ENCODE measurements at regions not wholly inside any gene's neighbourhood (a gene's known extent, or its start where the extent isn't known, plus 50 kb on each side); places are given as distances from the start of the nearest gene placed in this dataset.

GRCh38 chr2:48165070-48165753, 149.3 kb upstream of the FOXN2 start:
- TF ChIP-seq CREB5 (CRISPR knock-in tag; IDR thresholded peaks at IDR 0.05; ENCODE audit: low read depth) (no peak), ZFP30 (CRISPR knock-in tag; IDR thresholded peaks at IDR 0.05) (no peak)
- ATAC-seq: no peak

GRCh38 chr2:48169141-48169592, 145.3 kb upstream of the FOXN2 start:
- no peak for ATAC-seq
- TF ChIP-seq TOX (CRISPR knock-in tag; IDR thresholded peaks at IDR 0.05; ENCODE audit: borderline replicate concordance) (no peak), POU6F1 (CRISPR knock-in tag; IDR thresholded peaks at IDR 0.05; ENCODE audit: borderline replicate concordance, low read depth) (no peak), ZNF8 (CRISPR knock-in tag; IDR thresholded peaks at IDR 0.05) (no peak), ZFP30 (CRISPR knock-in tag; IDR thresholded peaks at IDR 0.05) (no peak), ISL1 (CRISPR knock-in tag; IDR thresholded peaks at IDR 0.05) (no peak), ZFP3 (CRISPR knock-in tag; IDR thresholded peaks at IDR 0.05) (no peak), BACH2 (CRISPR knock-in tag; IDR thresholded peaks at IDR 0.05; ENCODE audit: borderline replicate concordance) (no peak), ZNF565 (CRISPR knock-in tag; conservative IDR thresholded peaks at IDR 0.05; ENCODE audit: low read depth) (no peak), CSDC2 (CRISPR knock-in tag; IDR thresholded peaks at IDR 0.05) (no peak), ZNF70 (CRISPR knock-in tag; IDR thresholded peaks at IDR 0.05) (no peak), TSHZ2 (CRISPR knock-in tag; IDR thresholded peaks at IDR 0.05) (no peak), SNAI2 (CRISPR knock-in tag; IDR thresholded peaks at IDR 0.05) (no peak), CREB5 (CRISPR knock-in tag; IDR thresholded peaks at IDR 0.05; ENCODE audit: low read depth) (no peak), GLIS3 (CRISPR knock-in tag; IDR thresholded peaks at IDR 0.05) (no peak)

GRCh38 chr2:48170281-48170680, 144.2 kb upstream of the FOXN2 start:
- ATAC-seq: no peak
- TF ChIP-seq TSHZ2 (CRISPR knock-in tag; IDR thresholded peaks at IDR 0.05) (no peak), BACH2 (CRISPR knock-in tag; IDR thresholded peaks at IDR 0.05; ENCODE audit: borderline replicate concordance) (no peak), ZC3H10 (CRISPR knock-in tag; IDR thresholded peaks at IDR 0.05) (no peak), ZNF70 (CRISPR knock-in tag; IDR thresholded peaks at IDR 0.05) (no peak), ARNTL (CRISPR knock-in tag; IDR thresholded peaks at IDR 0.05; ENCODE audit: borderline replicate concordance, low read depth) (no peak), PATZ1 (CRISPR knock-in tag; IDR thresholded peaks at IDR 0.05; ENCODE audit: borderline replicate concordance) (no peak), ISL1 (CRISPR knock-in tag; IDR thresholded peaks at IDR 0.05) (no peak), POU6F1 (CRISPR knock-in tag; IDR thresholded peaks at IDR 0.05; ENCODE audit: borderline replicate concordance, low read depth) (no peak), TOX (CRISPR knock-in tag; IDR thresholded peaks at IDR 0.05; ENCODE audit: borderline replicate concordance) (no peak), TCF4 (CRISPR knock-in tag; IDR thresholded peaks at IDR 0.05; ENCODE audit: borderline replicate concordance) (no peak), PPARA (CRISPR knock-in tag; IDR thresholded peaks at IDR 0.05; ENCODE audit: borderline replicate concordance) (no peak)
